Embryonic facial prominence (tissue), 1 donor: ENCODE measurements at regions not wholly inside any gene's neighbourhood (a gene's known extent, or its start where the extent isn't known, plus 50 kb on each side); places are given as distances from the start of the nearest gene placed in this dataset.

Experiments used
- DNase-seq: peaks from one replicate; pipeline ENCODE4 v3.0.0-alpha.2; 2016; ENCODE audit errors: extremely low spot score

GRCh38 chr2:120425014-120425413 is 79.1 kb downstream of the INHBB start:
- DNase-seq, result no peak

- DNase-seq, result no peak
These were observed 82.8 kb downstream of the INHBB start for GRCh38 chr2:120428748-120429147.

DNA sequence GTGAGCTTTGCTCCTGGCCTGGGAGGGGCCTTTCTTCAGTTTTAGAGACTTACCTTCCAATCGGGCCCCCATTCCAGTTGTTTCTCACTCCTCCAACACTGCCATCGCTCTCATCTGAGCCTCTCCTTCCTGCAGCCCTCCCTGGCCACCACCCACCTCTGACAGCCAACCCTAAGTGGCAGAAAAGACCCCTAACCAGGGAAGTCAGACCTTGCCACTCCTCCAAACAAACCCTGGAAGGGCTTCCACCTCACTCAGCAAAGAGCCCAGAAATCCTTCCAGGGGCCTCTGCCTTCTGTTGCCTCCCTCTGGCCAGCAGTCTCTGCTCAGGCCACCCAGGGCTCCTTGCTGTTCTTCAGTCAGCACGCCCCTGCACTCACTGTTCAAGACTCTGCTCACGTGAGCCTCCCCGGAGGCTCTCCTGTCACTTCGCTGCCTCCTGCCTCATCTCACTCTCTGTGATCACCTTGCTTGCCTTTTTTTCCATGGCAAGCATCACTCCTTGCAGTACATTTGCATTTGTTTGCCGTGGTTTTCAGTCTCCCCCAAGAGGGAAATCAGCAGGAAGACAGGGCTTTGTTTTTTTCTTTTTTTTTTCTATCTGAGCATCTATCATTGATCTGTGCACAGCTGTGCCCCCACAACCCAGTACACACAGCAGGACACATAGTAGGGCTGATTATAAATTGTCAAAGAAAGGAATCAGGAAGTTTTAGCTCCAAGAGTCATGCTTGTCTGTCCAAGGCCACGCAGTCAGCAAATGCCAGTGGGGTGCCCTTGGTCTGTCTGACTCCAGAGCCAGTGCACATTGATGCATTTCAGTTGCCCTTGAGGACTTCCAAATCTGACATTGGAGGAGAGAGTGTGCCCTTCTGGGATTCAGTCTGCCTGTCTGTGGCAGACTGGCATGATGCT is 83.9 kb downstream of the INHBB start:
- no peak for DNase-seq

DNA sequence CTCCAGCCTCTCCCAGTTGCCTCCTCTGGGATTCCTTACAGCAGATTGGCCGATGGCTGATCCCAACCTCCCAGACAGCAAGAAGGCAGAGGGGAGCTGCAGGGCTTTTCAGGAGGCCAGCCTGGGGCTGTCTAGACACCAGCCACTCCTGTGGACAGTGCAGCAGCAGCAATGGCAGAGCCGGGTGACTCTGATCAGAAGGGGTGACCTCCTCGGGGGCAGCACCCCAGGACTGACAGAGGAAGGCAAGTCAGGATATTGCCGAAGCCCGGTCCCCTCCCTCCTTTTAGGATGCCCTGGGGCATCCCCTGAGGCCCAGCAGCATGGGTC is 84.5 kb downstream of the INHBB start:
- DNase-seq, result no peak

- DNase-seq, result no peak
These were observed 85.0 kb downstream of the INHBB start for GRCh38 chr2:120430957-120431356.

- no peak for DNase-seq
These were observed 85.7 kb downstream of the INHBB start for GRCh38 chr2:120431386-120432292.

DNA sequence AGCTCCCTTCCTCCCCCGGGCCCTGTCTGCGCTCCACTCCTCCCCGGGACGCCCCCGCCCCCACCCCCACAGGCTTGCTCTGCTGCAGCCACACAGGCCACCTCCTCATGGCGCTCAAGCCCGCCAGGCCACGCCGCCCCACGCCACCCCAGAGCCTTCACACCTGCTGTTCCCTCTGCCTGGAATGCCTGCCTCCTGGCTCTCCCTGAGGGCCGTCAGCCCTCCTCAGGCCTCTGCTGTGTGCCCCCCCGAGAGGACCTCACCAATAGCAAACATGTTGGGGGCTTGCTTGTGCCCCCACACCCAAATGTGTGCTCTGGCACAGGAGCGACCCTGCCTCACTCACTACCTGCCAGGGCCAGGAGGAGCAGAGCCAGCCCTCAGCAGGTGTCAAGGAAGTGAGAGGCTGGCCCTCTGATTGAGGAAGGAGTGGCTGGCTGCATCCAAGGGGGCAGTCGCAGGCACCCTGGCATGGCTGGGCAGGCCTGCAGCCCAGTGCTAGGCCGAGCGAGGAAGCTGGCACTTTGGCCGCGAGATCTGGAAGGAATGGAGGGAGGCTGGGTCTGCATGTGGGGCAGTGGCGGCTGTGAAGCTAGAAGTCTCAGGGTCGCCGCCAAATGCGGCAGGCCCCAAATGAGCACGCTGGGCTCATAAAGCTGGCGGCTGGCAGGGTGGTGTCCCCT is 86.5 kb downstream of the INHBB start:
- DNase-seq, result no peak

GRCh38 chr2:120432976-120433815 is 87.3 kb downstream of the INHBB start:
- no peak for DNase-seq

- DNase-seq, result no peak
These were observed 87.9 kb downstream of the INHBB start for GRCh38 chr2:120433816-120434290.

GRCh38 chr2:120434492-120435308 is 88.8 kb downstream of the INHBB start:
- DNase-seq, result peak; percentile 17

DNA sequence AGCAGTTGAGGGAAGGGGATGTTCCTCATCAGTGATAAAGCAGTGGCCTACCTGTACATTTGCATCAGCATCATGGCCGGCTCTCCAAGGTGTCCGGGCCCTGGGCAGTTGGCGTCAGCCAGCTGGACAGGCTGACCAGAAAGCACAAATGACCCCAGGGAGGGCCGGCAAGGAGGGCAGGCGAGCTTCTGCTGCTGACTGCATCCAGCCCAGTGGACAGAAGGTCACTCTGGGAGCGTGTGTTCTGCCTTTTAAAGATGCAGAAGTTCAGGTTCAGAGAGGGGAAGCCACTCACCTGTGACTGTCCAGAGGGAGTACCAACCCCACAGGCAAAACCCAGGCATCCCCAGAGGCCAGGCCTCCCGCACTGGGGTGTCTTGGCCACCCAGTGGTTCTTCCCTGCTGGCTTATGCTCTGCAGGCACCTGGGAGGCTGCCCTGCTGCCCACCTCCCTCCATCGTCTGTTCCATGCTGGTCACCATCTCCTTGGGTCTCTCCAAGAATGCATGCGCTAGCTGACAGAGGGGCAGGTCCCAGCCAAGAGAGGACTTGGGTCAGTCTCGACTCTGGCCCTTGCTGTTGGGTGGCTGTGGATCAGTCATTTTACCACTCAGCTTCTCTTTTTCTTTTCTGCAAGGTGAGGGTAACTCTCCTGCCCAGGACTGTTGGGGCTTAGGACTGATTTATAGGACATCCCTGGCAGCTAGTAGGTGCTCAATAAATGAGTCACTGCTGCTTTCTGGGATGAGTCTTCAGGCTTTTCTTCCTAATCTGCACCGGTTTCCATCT is 89.9 kb downstream of the INHBB start:
- DNase-seq, result no peak

GRCh38 chr2:120436460-120436739 is 90.5 kb downstream of the INHBB start:
- DNase-seq, result no peak

DNA sequence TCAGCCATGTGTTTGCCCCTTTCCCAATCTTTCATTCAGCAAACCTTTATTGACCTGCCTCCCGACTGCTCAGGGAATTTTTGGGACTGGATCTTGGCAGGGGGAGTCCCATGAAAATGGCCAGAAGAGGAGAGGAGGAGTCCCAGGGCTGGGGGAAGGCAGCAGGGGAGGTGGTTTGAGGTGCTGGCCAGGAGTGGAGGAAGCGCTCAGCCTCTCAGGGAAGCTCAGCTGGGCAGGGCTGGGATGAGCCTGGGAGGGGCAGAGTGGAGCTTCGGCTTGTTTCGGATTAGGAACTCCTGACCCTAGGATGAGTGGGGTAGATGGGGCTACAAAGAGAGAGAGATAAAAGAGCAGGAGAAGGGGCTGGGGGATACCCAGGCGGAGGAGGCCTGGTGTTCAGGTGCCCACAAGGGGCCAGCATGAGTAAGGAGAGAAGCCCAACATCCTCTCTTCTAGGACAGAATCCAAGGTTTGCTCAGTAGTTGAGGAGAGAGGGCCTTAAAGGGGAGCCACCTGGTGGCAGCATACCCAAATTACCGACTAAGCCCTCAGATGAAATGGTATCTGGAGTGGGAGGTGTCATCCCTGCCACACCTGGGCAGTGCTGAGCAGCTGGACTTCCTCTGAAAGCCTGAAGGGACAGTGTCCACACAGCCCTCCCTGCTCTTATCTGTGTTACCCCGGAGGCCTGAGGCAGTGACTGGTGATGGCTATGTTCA is 91.1 kb downstream of the INHBB start:
- no peak for DNase-seq

GRCh38 chr2:120437604-120438000 is 91.7 kb downstream of the INHBB start:
- no peak for DNase-seq

GRCh38 chr2:120438301-120439066 is 92.5 kb downstream of the INHBB start:
- no peak for DNase-seq

DNA sequence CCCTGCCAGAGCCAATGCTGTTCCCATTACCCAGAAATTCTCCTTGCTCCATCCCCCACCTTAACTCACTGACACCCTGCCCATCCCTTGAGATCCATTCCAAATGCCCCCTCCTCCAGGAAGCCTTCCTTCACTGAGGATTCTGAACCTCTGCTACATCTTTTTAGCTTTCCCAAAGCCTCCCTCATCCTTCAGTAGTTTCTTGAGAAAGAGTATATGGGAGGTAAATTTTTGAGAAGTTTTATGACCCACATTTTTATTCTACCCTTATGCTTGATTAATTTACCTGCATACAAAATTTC is 93.1 kb downstream of the INHBB start:
- DNase-seq, result no peak

DNA sequence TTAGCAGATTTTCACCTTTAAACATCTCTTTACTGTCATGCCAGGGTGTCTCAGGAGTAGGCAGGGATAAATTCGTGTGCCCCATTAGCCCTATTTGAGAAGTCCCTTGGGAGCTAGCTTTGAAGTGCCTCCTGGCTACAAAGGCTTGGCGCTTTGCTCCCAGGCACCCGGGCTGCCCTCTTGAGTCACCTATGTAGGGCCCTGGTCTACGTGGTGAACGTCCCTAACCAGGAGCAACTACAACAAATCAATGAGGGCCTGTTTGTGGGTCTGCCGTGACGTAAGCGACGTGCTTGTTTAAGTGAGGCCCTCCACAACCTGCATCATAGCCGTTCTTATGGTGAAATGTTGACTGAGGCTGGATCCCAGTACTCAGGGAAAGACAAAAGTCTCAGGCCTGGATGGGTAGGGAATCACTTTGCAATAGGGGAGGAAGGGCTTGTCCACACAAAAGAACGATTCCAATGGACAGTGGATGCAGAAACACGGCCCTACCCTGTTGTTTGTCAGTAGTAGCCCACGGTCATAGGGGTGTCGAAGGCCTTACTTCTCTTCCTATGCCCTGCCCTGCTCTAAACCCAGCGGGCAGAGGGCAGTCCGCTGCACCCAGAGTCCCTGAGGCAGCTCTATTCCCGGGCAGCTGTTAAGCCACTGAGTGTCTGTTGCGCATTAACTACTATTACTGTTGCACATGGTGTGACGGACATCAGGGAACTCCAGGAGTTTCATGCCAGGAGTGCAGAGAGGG is 93.9 kb downstream of the INHBB start:
- no peak for DNase-seq
